WTC11 (cell line): ENCODE measurements at regions not wholly inside any gene's neighbourhood (a gene's known extent, or its start where the extent isn't known, plus 50 kb on each side); places are given as distances from the start of the nearest gene placed in this dataset.

Experiments used
- ATAC-seq: fragments of 200-7000 bp; cut with Tn5 transposase; 2 replicates; pipeline ENCODE4 v1.10.0; 2021; ENCODE audit warnings: mild to moderate bottlenecking, moderate library complexity
- CTCF ChIA-PET: fragments of 300-600 bp; sonication (Branson Sonifier 250); formaldehyde crosslinking; loops from one replicate; lab custom pipeline; 2021; ENCODE audit warnings: antibody characterized with exemption; lab: Charles Lee
- POLR2A ChIA-PET: fragments of 350-600 bp; sonication (Branson Sonifier 250); formaldehyde crosslinking; loops from one replicate; lab custom pipeline; 2021; ENCODE audit warnings: antibody characterized with exemption; lab: Charles Lee
- DNase-seq: peaks from one replicate; pipeline ENCODE4 v3.0.0; 2021; ENCODE audit warnings: low spot score
- H3K27ac Mint-ChIP-seq: 2 replicates; pipeline ENCODE4 v1.8.0; 2021; ENCODE audit warnings: mixed read lengths
- H3K27me3 Mint-ChIP-seq: 2 replicates; pipeline ENCODE4 v1.8.0; 2021; ENCODE audit warnings: low read depth, mild to moderate bottlenecking, moderate library complexity, mixed read lengths
- H3K36me3 Mint-ChIP-seq: 2 replicates; pipeline ENCODE4 v1.8.0; 2021; ENCODE audit warnings: mixed read lengths
- H3K4me1 Mint-ChIP-seq: 2 replicates; pipeline ENCODE4 v1.8.0; 2022; ENCODE audit warnings: mixed read lengths
- H3K4me3 Mint-ChIP-seq: 2 replicates; pipeline ENCODE4 v1.8.0; 2021; ENCODE audit warnings: mild to moderate bottlenecking, moderate library complexity, mixed read lengths
- H3K9me3 Mint-ChIP-seq: 2 replicates; pipeline ENCODE4 v1.8.0; 2021; ENCODE audit warnings: mixed read lengths
- ARID4B ChIP-seq: sonication (generic); formaldehyde crosslinking; IDR thresholded peaks from 2 replicates; pipeline ENCODE4 v1.8.0; 2023; ENCODE audit warnings: missing genetic modification reagents, mild to moderate bottlenecking, borderline replicate concordance
- ATF3 ChIP-seq: sonication (generic); formaldehyde crosslinking; conservative IDR thresholded peaks from 2 replicates; pipeline ENCODE4 v1.8.1; 2022; ENCODE audit warnings: mild to moderate bottlenecking, missing genetic modification reagents
- CTCF ChIP-seq: fragments of 200-600 bp; IDR thresholded peaks from 2 replicates; pipeline ENCODE4 v1.8.0; 2022; ENCODE audit warnings: antibody characterized with exemption
- E2F1 ChIP-seq: sonication (generic); formaldehyde crosslinking; IDR thresholded peaks from 2 replicates; pipeline ENCODE4 v1.8.0; 2022; ENCODE audit warnings: mild to moderate bottlenecking, missing genetic modification reagents
- GTF2I ChIP-seq: fragments of 250-450 bp; sonication (Bioruptor Pico); conservative IDR thresholded peaks from 2 replicates; pipeline ENCODE4 v1.4.0; 2021; ENCODE audit warnings: mild to moderate bottlenecking
- HMGXB4 ChIP-seq: sonication (generic); formaldehyde crosslinking; IDR thresholded peaks from 2 replicates; pipeline ENCODE4 v1.8.1; 2023; ENCODE audit warnings: mild to moderate bottlenecking, moderate library complexity, missing genetic modification reagents
- JAZF1 ChIP-seq: fragments of 250-450 bp; sonication (Bioruptor Pico); IDR thresholded peaks from 2 replicates; pipeline ENCODE4 v1.9.0; 2021; ENCODE audit warnings: moderate library complexity, mild to moderate bottlenecking, inconsistent platforms
- MLX ChIP-seq: sonication (generic); formaldehyde crosslinking; IDR thresholded peaks from 2 replicates; pipeline ENCODE4 v1.8.1; 2023; ENCODE audit warnings: mild to moderate bottlenecking, missing genetic modification reagents, moderate library complexity
- NFE2L1 ChIP-seq: sonication (generic); formaldehyde crosslinking; IDR thresholded peaks from 2 replicates; pipeline ENCODE4 v1.8.1; 2023; ENCODE audit warnings: missing genetic modification reagents
- STAT6 ChIP-seq: sonication (generic); formaldehyde crosslinking; conservative IDR thresholded peaks from 2 replicates; pipeline ENCODE4 v1.8.1; 2023; ENCODE audit warnings: mild to moderate bottlenecking, low read depth, missing genetic modification reagents, moderate library complexity
- TCF7 ChIP-seq: sonication (generic); formaldehyde crosslinking; IDR thresholded peaks from 2 replicates; pipeline ENCODE4 v1.8.0; 2022; ENCODE audit warnings: mild to moderate bottlenecking, low read depth, missing genetic modification reagents, moderate library complexity
- ZNF219 ChIP-seq: sonication (generic); formaldehyde crosslinking; IDR thresholded peaks from 2 replicates; pipeline ENCODE4 v1.8.0; 2023; ENCODE audit warnings: missing genetic modification reagents, mild to moderate bottlenecking, borderline replicate concordance
- ZNF671 ChIP-seq: fragments of 250-450 bp; sonication (Bioruptor Pico); IDR thresholded peaks from 2 replicates; pipeline ENCODE4 v1.8.0; 2021; ENCODE audit warnings: mild to moderate bottlenecking
- ZSCAN18 ChIP-seq: fragments of 250-450 bp; sonication (Bioruptor Pico); IDR thresholded peaks from 2 replicates; pipeline ENCODE4 v2.1.2; 2022; ENCODE audit warnings: mild to moderate bottlenecking, moderate library complexity

GRCh38 chr13:18995259-18995873, 186.3 kb downstream of the TUBA3C start (continued):
- no peak for TF ChIP-seq NFE2L1 (CRISPR knock-in tag)

- no peak overlapping the region for H3K27ac Mint-ChIP-seq
- ChIA-PET CTCF (no interaction called here), POLR2A (no interaction called here)
- TF ChIP-seq MLX (no peak), CTCF (no peak), JAZF1 (CRISPR knock-in tag) (no peak), STAT6 (no peak), HMGXB4 (CRISPR knock-in tag) (no peak), ARID4B (CRISPR knock-in tag) (no peak), ZNF219 (CRISPR knock-in tag) (no peak), GTF2I (CRISPR knock-in tag) (no peak), ZSCAN18 (CRISPR knock-in tag) (no peak), E2F1 (CRISPR knock-in tag) (no peak), TCF7 (CRISPR knock-in tag) (no peak), ZNF671 (CRISPR knock-in tag) (no peak), ATF3 (CRISPR knock-in tag) (no peak)
- H3K4me3 Mint-ChIP-seq = no peak overlapping the region
- DNase-seq (no peak), ATAC-seq (no peak)
- H3K9me3 Mint-ChIP-seq = peaks cover 88% of the 10 kb centered on the region
- H3K27me3 Mint-ChIP-seq = peaks cover 30% of the 10 kb centered on the region
- peaks cover 92% of the 10 kb centered on the region for H3K36me3 Mint-ChIP-seq
- no peaks in the 10 kb centered on the region for H3K4me1 Mint-ChIP-seq
These were observed 187.6 kb downstream of the TUBA3C start for GRCh38 chr13:18993884-18994660.
